ENCODE measurements at regions not wholly inside any gene's neighbourhood (a gene's known extent, or its start where the extent isn't known, plus 50 kb on each side); places are given as distances from the start of the nearest gene placed in this dataset.

DNA sequence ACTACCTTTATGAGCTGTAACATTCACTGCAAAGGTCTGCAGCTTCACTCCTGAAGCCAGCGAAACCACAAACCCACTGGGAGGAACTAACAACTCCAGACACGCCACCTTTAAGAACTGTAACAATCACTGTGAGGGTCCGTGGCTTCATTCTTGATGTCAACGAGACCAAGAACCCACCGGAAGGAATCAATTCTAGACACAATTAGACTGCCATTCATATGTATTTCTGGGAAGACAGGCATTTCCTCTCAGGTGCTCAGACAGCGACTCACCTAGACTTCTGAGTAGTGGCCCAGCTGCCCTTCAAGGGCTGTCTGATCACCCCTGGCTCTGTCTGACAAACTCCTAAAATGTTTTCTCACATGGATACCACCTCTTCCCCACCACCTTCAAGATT is 506.8 kb downstream of the PDCD6IP start:
- no peak for FAIRE-seq
- no peak for DNase-seq (ENCODE audit: low read depth, low spot score)
- dilution Hi-C loops (cut with MboI; ENCODE audit: extremely low pct_ligation_motif_present, low sequenced_read_pairs) = no loop called here

DNA sequence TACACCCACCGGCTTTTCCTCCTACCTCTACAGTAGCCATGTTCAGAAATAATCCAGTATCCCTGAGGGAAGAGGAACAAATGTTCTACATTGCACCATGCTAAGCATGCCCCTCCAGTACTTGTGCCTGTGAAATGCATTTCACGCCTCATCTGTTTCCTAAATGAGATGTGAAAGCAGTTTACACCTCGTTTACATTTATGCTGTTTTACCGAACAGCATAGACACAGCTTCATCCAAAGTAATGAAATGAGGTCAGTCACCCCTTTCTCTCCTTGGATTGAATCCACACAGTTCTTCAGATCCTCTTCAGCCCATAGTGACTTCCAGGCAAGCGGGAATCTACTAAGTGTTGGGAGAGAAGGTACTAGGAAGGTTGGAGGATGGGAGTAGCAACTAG is 514.3 kb downstream of the PDCD6IP start:
- Histone ChIP-seq H3K36me3 (ENCODE audit: control insufficient read depth in 2 of 2, extremely low read depth in 1 of 2, insufficient read depth in 2 of 2, low read length in 2 of 2) (no peaks in the 10 kb centered on the region), H3K4me2 (ENCODE audit: control insufficient read depth, extremely low read depth, insufficient read depth, low read depth, low read length) (no peak overlapping the region), H3K27ac (ENCODE audit: control insufficient read depth, insufficient read depth, low read length) (no peak overlapping the region), H3K9ac (ENCODE audit: control insufficient read depth, extremely low read depth, insufficient read depth, low read length) (no peak overlapping the region), H3K27me3 (ENCODE audit: control insufficient read depth, extremely low read depth, insufficient read depth, low read length) (no peaks in the 10 kb centered on the region), H3K79me2 (ENCODE audit: control insufficient read depth, insufficient read depth, low read length) (no peaks in the 10 kb centered on the region), H3K9me3 (ENCODE audit: control insufficient read depth, low read depth, low read length) (no peaks in the 10 kb centered on the region), H3K9me1 (ENCODE audit: control insufficient read depth, extremely low read depth, insufficient read depth, low read length) (no peaks in the 10 kb centered on the region), H3K4me1 (ENCODE audit: control insufficient read depth, extremely low read depth, insufficient read depth, low read length) (no peaks in the 10 kb centered on the region), H2AFZ (ENCODE audit: control insufficient read depth, low read length) (no peak overlapping the region), H3K4me3 (ENCODE audit: control insufficient read depth in 2 of 3, extremely low read depth in 1 of 3, insufficient read depth in 2 of 3, low read depth in 1 of 3, low read length in 3 of 3) (no peak overlapping the region), H4K20me1 (ENCODE audit: control insufficient read depth, extremely low read depth, insufficient read depth, low read length) (no peaks in the 10 kb centered on the region)
- DNase-seq (ENCODE audit: low read depth, low spot score) (no peak), FAIRE-seq (no peak)
- TF ChIP-seq, protein P1, sequence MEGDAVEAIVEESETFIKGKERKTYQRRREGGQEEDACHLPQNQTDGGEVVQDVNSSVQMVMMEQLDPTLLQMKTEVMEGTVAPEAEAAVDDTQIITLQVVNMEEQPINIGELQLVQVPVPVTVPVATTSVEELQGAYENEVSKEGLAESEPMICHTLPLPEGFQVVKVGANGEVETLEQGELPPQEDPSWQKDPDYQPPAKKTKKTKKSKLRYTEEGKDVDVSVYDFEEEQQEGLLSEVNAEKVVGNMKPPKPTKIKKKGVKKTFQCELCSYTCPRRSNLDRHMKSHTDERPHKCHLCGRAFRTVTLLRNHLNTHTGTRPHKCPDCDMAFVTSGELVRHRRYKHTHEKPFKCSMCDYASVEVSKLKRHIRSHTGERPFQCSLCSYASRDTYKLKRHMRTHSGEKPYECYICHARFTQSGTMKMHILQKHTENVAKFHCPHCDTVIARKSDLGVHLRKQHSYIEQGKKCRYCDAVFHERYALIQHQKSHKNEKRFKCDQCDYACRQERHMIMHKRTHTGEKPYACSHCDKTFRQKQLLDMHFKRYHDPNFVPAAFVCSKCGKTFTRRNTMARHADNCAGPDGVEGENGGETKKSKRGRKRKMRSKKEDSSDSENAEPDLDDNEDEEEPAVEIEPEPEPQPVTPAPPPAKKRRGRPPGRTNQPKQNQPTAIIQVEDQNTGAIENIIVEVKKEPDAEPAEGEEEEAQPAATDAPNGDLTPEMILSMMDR (optimal IDR thresholded peaks at IDR 0.05 in 1 of 3, IDR thresholded peaks at IDR 0.05 in 1 of 3, conservative IDR thresholded peaks at IDR 0.05 in 1 of 3; ENCODE audit: extremely low read depth in 1 of 3, insufficient read depth in 2 of 3, low read length in 3 of 3) = no peak
- TF ChIP-seq EZH2 (IDR thresholded peaks at IDR 0.05; ENCODE audit: low read length) = no peak
- dilution Hi-C loops (cut with MboI; ENCODE audit: extremely low pct_ligation_motif_present, low sequenced_read_pairs) = no loop called here

More for the DNA sequence above, 506.8 kb downstream of the PDCD6IP start:
- H4K20me1 ChIP-seq (ENCODE audit: control insufficient read depth, extremely low read depth, insufficient read depth, low read length) = no peaks in the 10 kb centered on the region
- H3K36me3 ChIP-seq (ENCODE audit: control insufficient read depth in 2 of 2, extremely low read depth in 1 of 2, insufficient read depth in 2 of 2, low read length in 2 of 2) = no peaks in the 10 kb centered on the region
- H3K9me3 ChIP-seq (ENCODE audit: control insufficient read depth, low read depth, low read length) = no peaks in the 10 kb centered on the region
- H3K27ac ChIP-seq (ENCODE audit: control insufficient read depth, insufficient read depth, low read length) = no peak overlapping the region
- H3K4me1 ChIP-seq (ENCODE audit: control insufficient read depth, extremely low read depth, insufficient read depth, low read length) = no peaks in the 10 kb centered on the region
- H3K9ac ChIP-seq (ENCODE audit: control insufficient read depth, extremely low read depth, insufficient read depth, low read length) = no peak overlapping the region
- H3K4me2 ChIP-seq (ENCODE audit: control insufficient read depth, extremely low read depth, insufficient read depth, low read depth, low read length) = no peak overlapping the region
- H3K27me3 ChIP-seq (ENCODE audit: control insufficient read depth, extremely low read depth, insufficient read depth, low read length) = no peaks in the 10 kb centered on the region
- H2AFZ ChIP-seq (ENCODE audit: control insufficient read depth, low read length) = no peak overlapping the region
- H3K4me3 ChIP-seq (ENCODE audit: control insufficient read depth in 2 of 3, extremely low read depth in 1 of 3, insufficient read depth in 2 of 3, low read depth in 1 of 3, low read length in 3 of 3) = no peak overlapping the region
- no peaks in the 10 kb centered on the region for H3K9me1 ChIP-seq (ENCODE audit: control insufficient read depth, extremely low read depth, insufficient read depth, low read length)
- TF ChIP-seq, protein P1 (optimal IDR thresholded peaks at IDR 0.05 in 1 of 3, IDR thresholded peaks at IDR 0.05 in 1 of 3, conservative IDR thresholded peaks at IDR 0.05 in 1 of 3; ENCODE audit: extremely low read depth in 1 of 3, insufficient read depth in 2 of 3, low read length in 3 of 3) = no peak
- TF ChIP-seq EZH2 (IDR thresholded peaks at IDR 0.05; ENCODE audit: low read length) = no peak
- no peaks in the 10 kb centered on the region for H3K79me2 ChIP-seq (ENCODE audit: control insufficient read depth, insufficient read depth, low read length)

Measured in keratinocyte (primary cell).